ENCODE measurements at regions not wholly inside any gene's neighbourhood (a gene's known extent, or its start where the extent isn't known, plus 50 kb on each side); places are given as distances from the start of the nearest gene placed in this dataset.

GRCh38 chr14:94921882-94922585, 152.1 kb upstream of the GSC start:
- no peak for DNase-seq
- no peak for TF ChIP-seq CTCF (IDR thresholded peaks at IDR 0.05)
- H3K4me3 ChIP-seq (ENCODE audit: low read length) = no peak overlapping the region

GRCh38 chr14:94921456-94921855, 151.5 kb upstream of the GSC start:
- Histone ChIP-seq H3K9me3 (ENCODE audit: control insufficient read depth in 1 of 2, insufficient read depth in 1 of 2, low read length in 2 of 2) (peaks cover 0 to 12% of the 10 kb centered on the region in 2 experiments), H3K36me3 (ENCODE audit: insufficient read depth, low read length) (no peaks in the 10 kb centered on the region), H3K4me1 (ENCODE audit: insufficient read depth, low read length) (no peaks in the 10 kb centered on the region), H3K27ac (ENCODE audit: low read depth in 1 of 2, low read length in 2 of 2) (no peak overlapping the region), H3K27me3 (ENCODE audit: control insufficient read depth in 1 of 2, insufficient read depth in 2 of 2, low read length in 2 of 2) (peaks cover 0 to 4% of the 10 kb centered on the region in 2 experiments), H3K4me3 (ENCODE audit: low read length) (no peak overlapping the region)
- Mint-ChIP-seq H3K4me1 (ENCODE audit: low read depth) (no peaks in the 10 kb centered on the region), H3K9me3 (peaks cover 2% of the 10 kb centered on the region), H3K27ac (no peak overlapping the region), H3K27me3 (peaks cover 14% of the 10 kb centered on the region), H3K4me3 (no peak overlapping the region), H3K36me3 (ENCODE audit: low read depth) (no peaks in the 10 kb centered on the region)
- ChIA-PET POLR2A (no interaction called here), CTCF (no interaction called here)
- DNase-seq (no peak), ATAC-seq (ENCODE audit: poor library complexity) (no peak)
- TF ChIP-seq CTCF (IDR thresholded peaks at IDR 0.05) = no peak
- intact Hi-C loops (cut with DNase I, micrococcal nuclease) = no loop called here

More at GRCh38 chr14:94921882-94922585, 152.1 kb upstream of the GSC start:
- no peaks in the 10 kb centered on the region for H3K36me3 Mint-ChIP-seq (ENCODE audit: low read depth)
- Histone ChIP-seq H3K27ac (ENCODE audit: low read depth in 1 of 2, low read length in 2 of 2) (no peak overlapping the region), H3K9me3 (ENCODE audit: control insufficient read depth in 1 of 2, insufficient read depth in 1 of 2, low read length in 2 of 2) (peaks cover 0 to 12% of the 10 kb centered on the region in 2 experiments), H3K4me1 (ENCODE audit: insufficient read depth, low read length) (no peaks in the 10 kb centered on the region), H3K36me3 (ENCODE audit: insufficient read depth, low read length) (no peaks in the 10 kb centered on the region), H3K27me3 (ENCODE audit: control insufficient read depth in 1 of 2, insufficient read depth in 2 of 2, low read length in 2 of 2) (peaks cover 0 to 4% of the 10 kb centered on the region in 2 experiments)
- H3K4me3 Mint-ChIP-seq = no peak overlapping the region
- H3K27me3 Mint-ChIP-seq = peaks cover 9% of the 10 kb centered on the region
- intact Hi-C loops (cut with DNase I, micrococcal nuclease) = no loop called here
- ChIA-PET POLR2A (no interaction called here), CTCF (no interaction called here)
- ATAC-seq (ENCODE audit: poor library complexity) = no peak
- no peak overlapping the region for H3K27ac Mint-ChIP-seq
- peaks cover 2% of the 10 kb centered on the region for H3K9me3 Mint-ChIP-seq
- H3K4me1 Mint-ChIP-seq (ENCODE audit: low read depth) = no peaks in the 10 kb centered on the region

GRCh38 chr14:94919896-94920295, 150.0 kb upstream of the GSC start:
- no peak for TF ChIP-seq CTCF (IDR thresholded peaks at IDR 0.05)
- no peak overlapping the region for H3K4me3 ChIP-seq (ENCODE audit: low read length)
- H3K36me3 ChIP-seq (ENCODE audit: insufficient read depth, low read length) = no peaks in the 10 kb centered on the region
- no peak overlapping the region for H3K4me3 Mint-ChIP-seq
- no peaks in the 10 kb centered on the region for H3K36me3 Mint-ChIP-seq (ENCODE audit: low read depth)
- peaks cover 14% of the 10 kb centered on the region for H3K27me3 Mint-ChIP-seq
- ChIA-PET CTCF (no interaction called here), POLR2A (no interaction called here)
- H3K9me3 ChIP-seq (ENCODE audit: control insufficient read depth in 1 of 2, insufficient read depth in 1 of 2, low read length in 2 of 2) = no peaks in the 10 kb centered on the region
- H3K27me3 ChIP-seq (ENCODE audit: control insufficient read depth in 1 of 2, insufficient read depth in 2 of 2, low read length in 2 of 2) = peaks cover 0 to 4% of the 10 kb centered on the region in 2 experiments
- DNase-seq = no peak
- no peak overlapping the region for H3K27ac Mint-ChIP-seq
- no peak overlapping the region for H3K27ac ChIP-seq (ENCODE audit: low read depth in 1 of 2, low read length in 2 of 2)
- intact Hi-C loops (cut with DNase I, micrococcal nuclease) = no loop called here
- no peaks in the 10 kb centered on the region for H3K4me1 ChIP-seq (ENCODE audit: insufficient read depth, low read length)
- ATAC-seq (ENCODE audit: poor library complexity) = no peak
- H3K9me3 Mint-ChIP-seq = no peaks in the 10 kb centered on the region
- no peaks in the 10 kb centered on the region for H3K4me1 Mint-ChIP-seq (ENCODE audit: low read depth)
